Left lung (tissue), 4 donors: ENCODE measurements at regions not wholly inside any gene's neighbourhood (a gene's known extent, or its start where the extent isn't known, plus 50 kb on each side); places are given as distances from the start of the nearest gene placed in this dataset.
"Not testable (repeated sequence)": the region's sequence is repeated elsewhere in the genome, so short reads cannot be mapped to it uniquely, and the experiment has no call there.

Experiments
- ATAC-seq: fragments of 200-7000 bp; cut with Tn5 transposase; one replicate; pipeline ENCODE4 v1.9.1; 2020; ENCODE audit warnings: moderate library complexity
- DNase-seq, 4 donors: peaks; one replicate each; pipeline ENCODE4 v3.0.0-alpha.2; 2013 to 2020
- H3K27ac ChIP-seq, 2 donors: fragments of 200-600 bp; sonication (generic) in 1 of 2; one replicate each; pipeline versions ENCODE4 v1.5.0 to v1.8.0; 2020 to 2021
- H3K27me3 ChIP-seq, 2 donors: fragments of 200-600 bp; sonication (generic) in 1 of 2; one replicate each; pipeline versions ENCODE4 v1.5.0 to v1.8.0; 2020 to 2021
- H3K36me3 ChIP-seq, 2 donors: fragments of 200-600 bp; sonication (generic) in 1 of 2; one replicate each; pipeline versions ENCODE4 v1.5.0 to v1.8.0; 2020 to 2021
- H3K4me1 ChIP-seq, 2 donors: fragments of 200-600 bp; one replicate each; pipeline ENCODE4 v1.8.0; 2021
- H3K4me3 ChIP-seq, 2 donors: fragments of 200-600 bp; sonication (generic) in 1 of 2; one replicate each; pipeline versions ENCODE4 v1.5.0 to v1.8.0; 2020 to 2021; ENCODE audit warnings: mild to moderate bottlenecking in 1 of 2
- H3K9me3 ChIP-seq, 2 donors: fragments of 200-600 bp; sonication (generic) in 1 of 2; one replicate each; pipeline versions ENCODE4 v1.5.0 to v1.8.0; 2020 to 2021
- CTCF ChIP-seq, 2 donors: fragments of 200-600 bp; sonication (generic) in 1 of 2; IDR thresholded peaks; one replicate each; pipeline versions ENCODE4 v1.5.0 to v1.8.0; 2021; ENCODE audit warnings: antibody characterized with exemption in 2 of 2
- intact Hi-C, 2 donors: fragments of 100-400 bp; cut with DNase I; formaldehyde crosslinking; loops; one replicate each; pipeline versions ENCODE4 v1.11.2 to v1.14.2; 2022
- donor health status: DM: no; HTN: yes; CAD: no.
- donor health status: DM: no; HTN: no; CAD: no.

- intact Hi-C loops: no loop called here
- Histone ChIP-seq H3K4me1 (no peaks in the 10 kb centered on the region), H3K36me3 (no peaks in the 10 kb centered on the region), H3K27me3 (no peaks in the 10 kb centered on the region), H3K4me3 (no peak overlapping the region), H3K9me3 (no peaks in the 10 kb centered on the region), H3K27ac (no peak overlapping the region)
- DNase-seq (peak in 1 of 4 donors; percentile 75), ATAC-seq (no peak)
- TF ChIP-seq CTCF (IDR thresholded peaks at IDR 0.05): no peak
These were observed 155.8 kb upstream of the PKP2 start for GRCh38 chr12:33052141-33053051.

- Histone ChIP-seq H3K9me3 (no peaks in the 10 kb centered on the region), H3K4me3 (no peak overlapping the region), H3K4me1 (no peaks in the 10 kb centered on the region), H3K27me3 (peaks cover 0 to 4% of the 10 kb centered on the region in 2 donors), H3K36me3 (no peaks in the 10 kb centered on the region), H3K27ac (no peak overlapping the region)
- DNase-seq: no peak
- no peak for TF ChIP-seq CTCF (IDR thresholded peaks at IDR 0.05)
- intact Hi-C loops: no loop called here
- no peak for ATAC-seq
These were observed 151.1 kb upstream of the PKP2 start for GRCh38 chr12:33047666-33048065.

- no peak for TF ChIP-seq CTCF (IDR thresholded peaks at IDR 0.05)
- peaks cover 0 to 15% of the 10 kb centered on the region in 2 donors for H3K9me3 ChIP-seq
- H3K27me3 ChIP-seq: peaks cover 0 to 4% of the 10 kb centered on the region in 2 donors
- no peak overlapping the region for H3K4me3 ChIP-seq
- intact Hi-C loops: no loop called here
- DNase-seq (no peak), ATAC-seq (no peak)
- H3K4me1 ChIP-seq: no peaks in the 10 kb centered on the region
- H3K36me3 ChIP-seq: no peaks in the 10 kb centered on the region
- no peak overlapping the region for H3K27ac ChIP-seq
These were observed 147.9 kb upstream of the PKP2 start for GRCh38 chr12:33044447-33044846.

GRCh38 chr12:33041562-33041961 is 145.0 kb upstream of the PKP2 start:
- Histone ChIP-seq H3K4me3 (no peak overlapping the region), H3K27ac (no peak overlapping the region), H3K4me1 (no peaks in the 10 kb centered on the region), H3K9me3 (peaks cover 0 to 19% of the 10 kb centered on the region in 2 donors), H3K36me3 (no peaks in the 10 kb centered on the region), H3K27me3 (peaks cover 0 to 4% of the 10 kb centered on the region in 2 donors)
- DNase-seq: no peak
- TF ChIP-seq CTCF (IDR thresholded peaks at IDR 0.05): no peak
- no peak for ATAC-seq
- intact Hi-C loops: no loop called here

- H3K4me3 ChIP-seq, ATAC-seq, intact Hi-C loops, H3K36me3 ChIP-seq, H3K27me3 ChIP-seq, H3K4me1 ChIP-seq, H3K27ac ChIP-seq: not testable (repeated sequence)
- DNase-seq: peak in 1 of 4 donors; percentile 65
- H3K9me3 ChIP-seq: peaks cover 0 to 38% of the 10 kb centered on the region in 2 donors
These were observed 137.4 kb upstream of the PKP2 start for GRCh38 chr12:33033999-33034398.
